Neuronal stem cell (in vitro differentiated cells): ENCODE measurements at regions not wholly inside any gene's neighbourhood (a gene's known extent, or its start where the extent isn't known, plus 50 kb on each side); places are given as distances from the start of the nearest gene placed in this dataset.
"Not testable (repeated sequence)": the region's sequence is repeated elsewhere in the genome, so short reads cannot be mapped to it uniquely, and the experiment has no call there.

ENCODE experiments used
- DNase-seq: peaks from one replicate; pipeline ENCODE4 v3.0.0-alpha.2; 2013; ENCODE audit warnings: low spot score
- H2AFZ ChIP-seq: one replicate; pipeline ENCODE4 v1.6.1; 2013; ENCODE audit warnings: mild to moderate bottlenecking, low read length, inconsistent platforms
- H2AK5ac ChIP-seq: 2 replicates; pipeline ENCODE4 v1.6.1; 2013; ENCODE audit warnings: low read depth, mild to moderate bottlenecking, inconsistent platforms, low read length, moderate library complexity, mixed read lengths
- H2BK120ac ChIP-seq: 2 replicates; pipeline ENCODE4 v1.6.1; 2013; ENCODE audit warnings: low read depth, mild to moderate bottlenecking, inconsistent platforms, low read length, moderate library complexity, mixed read lengths
- H2BK12ac ChIP-seq: one replicate; pipeline ENCODE4 v1.6.1; 2013; ENCODE audit warnings: low read length, inconsistent platforms
- H2BK15ac ChIP-seq: 2 replicates; pipeline ENCODE4 v1.6.1; 2013; ENCODE audit warnings: mild to moderate bottlenecking, low read length, inconsistent platforms, mixed read lengths
- H2BK5ac ChIP-seq: one replicate; pipeline ENCODE4 v1.6.1; 2013; ENCODE audit warnings: inconsistent platforms, mild to moderate bottlenecking, low read length, moderate library complexity
- H3K14ac ChIP-seq: one replicate; pipeline ENCODE4 v1.6.1; 2013; ENCODE audit warnings: low read length, inconsistent platforms
- H3K18ac ChIP-seq: 2 replicates; pipeline ENCODE4 v1.6.1; 2013; ENCODE audit warnings: low read length, inconsistent platforms
- H3K23ac ChIP-seq: 2 replicates; pipeline ENCODE4 v1.6.1; 2013; ENCODE audit warnings: low read depth, mild to moderate bottlenecking, mixed read lengths, low read length, inconsistent platforms; ENCODE audit not compliant: poor library complexity
- H3K27ac ChIP-seq: replicated peaks from 3 replicates; pipeline ENCODE4 v1.5.1; 2013; ENCODE audit warnings: low read length, inconsistent platforms
- H3K27me3 ChIP-seq, 3 experiments: 2 replicates each; pipeline ENCODE4 v1.6.1; 2013; ENCODE audit warnings: low read length in 3 of 3, mild to moderate bottlenecking in 2 of 3, inconsistent platforms in 1 of 3, low read depth in 1 of 3, mixed read lengths in 1 of 3, moderate library complexity in 1 of 3; ENCODE audit not compliant: control insufficient read depth in 3 of 3, insufficient read depth in 3 of 3
- H3K36me3 ChIP-seq, 2 donors: replicated peaks in 1 of 2; 2 replicates each; pipeline ENCODE4 v1.6.1; 2013; ENCODE audit warnings: low read length in 2 of 2; ENCODE audit not compliant: control insufficient read depth in 2 of 2, insufficient read depth in 2 of 2
- H3K4ac ChIP-seq: 2 replicates; pipeline ENCODE4 v1.6.1; 2013; ENCODE audit warnings: inconsistent platforms, mild to moderate bottlenecking, low read length, moderate library complexity
- H3K4me1 ChIP-seq, 2 donors: 1 replicate in 1 of 2; 2 replicates in 1 of 2; pipeline ENCODE4 v1.6.1; 2013; ENCODE audit warnings: low read length in 2 of 2, low read depth in 1 of 2; ENCODE audit not compliant: control insufficient read depth in 2 of 2, insufficient read depth in 1 of 2
- H3K4me2 ChIP-seq: one replicate; pipeline ENCODE4 v1.6.1; 2013; ENCODE audit warnings: mild to moderate bottlenecking, low read length, inconsistent platforms; ENCODE audit not compliant: insufficient read depth, poor library complexity, severe bottlenecking
- H3K4me3 ChIP-seq, 2 donors: 2 replicates each; pipeline ENCODE4 v1.5.1; 2013; ENCODE audit warnings: low read length in 2 of 2, mild to moderate bottlenecking in 2 of 2, inconsistent platforms in 1 of 2, moderate library complexity in 1 of 2
- H3K79me1 ChIP-seq: one replicate; pipeline ENCODE4 v1.6.1; 2013; ENCODE audit warnings: low read depth, mild to moderate bottlenecking, inconsistent platforms, low read length, moderate library complexity
- H3K9ac ChIP-seq: one replicate; pipeline ENCODE4 v1.6.1; 2013; ENCODE audit warnings: mild to moderate bottlenecking, low read depth, low read length, inconsistent platforms; ENCODE audit not compliant: poor library complexity
- H3K9me3 ChIP-seq, 2 donors: replicated peaks in 1 of 2; 2 replicates each; pipeline versions ENCODE3 to v1.6.1; 2013; ENCODE audit warnings: low read length in 2 of 2, mild to moderate bottlenecking in 2 of 2, inconsistent platforms in 1 of 2, low read depth in 1 of 2, mixed read lengths in 1 of 2, moderate library complexity in 1 of 2; ENCODE audit not compliant: control insufficient read depth in 2 of 2, insufficient read depth in 1 of 2
- H4K8ac ChIP-seq: one replicate; pipeline ENCODE4 v1.6.1; 2013; ENCODE audit warnings: low read depth, mild to moderate bottlenecking, inconsistent platforms, low read length, moderate library complexity
- H4K91ac ChIP-seq: one replicate; pipeline ENCODE4 v1.6.1; 2013; ENCODE audit warnings: low read length, low read depth, mild to moderate bottlenecking, inconsistent platforms; ENCODE audit not compliant: poor library complexity
- WGBS, 2 donors: extraction: QIAGEN DNeasy Blood & Tissue Kit; methylation state at CpG; one replicate each; pipeline ENCODE4 v1.1.7; 2013; ENCODE audit warnings: missing lambda C conversion rate in 2 of 2, mixed read lengths in 1 of 2; ENCODE audit not compliant: insufficient read length in 2 of 2, insufficient replicate concordance in 1 of 2; ENCODE audit errors: extremely low coverage in 2 of 2; 5-methylcytosine and 5-hydroxymethylcytosine counted together

DNA sequence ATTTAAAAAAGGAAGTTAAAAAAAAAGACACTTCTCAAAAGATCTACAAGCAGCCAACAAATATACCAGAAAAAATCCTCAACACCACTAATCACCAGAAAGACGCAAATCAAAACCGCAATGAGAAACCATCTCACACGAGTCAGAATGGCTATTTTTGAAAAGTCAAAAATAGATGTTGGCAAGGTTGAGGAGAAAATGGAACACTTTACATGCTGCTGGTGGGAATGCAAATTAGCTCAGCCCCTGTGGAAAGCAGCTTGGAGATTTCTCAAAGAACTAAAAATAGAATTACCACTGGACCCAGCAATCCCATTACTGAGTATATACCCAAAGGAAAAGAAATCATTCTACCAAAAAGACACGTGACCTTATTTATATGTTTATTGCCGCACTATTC is 574.7 kb upstream of the ADAMTS9 start:
- Histone ChIP-seq H3K27ac (no peak overlapping the region), H4K91ac (no peak overlapping the region), H2AK5ac (no peak overlapping the region), H3K18ac (no peak overlapping the region), H3K79me1 (no peaks in the 10 kb centered on the region), H2BK120ac (no peak overlapping the region), H2BK12ac (no peak overlapping the region), H3K9me3 (peaks cover 0 to 11% of the 10 kb centered on the region in 2 donors), H2BK5ac (no peak overlapping the region), H2AFZ (no peak overlapping the region), H3K4ac (no peak overlapping the region), H3K14ac (no peak overlapping the region), H3K27me3 (no peaks in the 10 kb centered on the region), H4K8ac (no peak overlapping the region), H3K9ac (no peak overlapping the region), H3K4me2 (no peak overlapping the region), H2BK15ac (no peak overlapping the region), H3K23ac (no peak overlapping the region), H3K4me1 (peaks cover 2 to 16% of the 10 kb centered on the region in 2 donors), H3K36me3 (no peaks in the 10 kb centered on the region), H3K4me3 (no peak overlapping the region)
- no peak for DNase-seq
- WGBS, 2 donors, result no CpG with 5 or more reads among the region's 5 CpGs

DNA sequence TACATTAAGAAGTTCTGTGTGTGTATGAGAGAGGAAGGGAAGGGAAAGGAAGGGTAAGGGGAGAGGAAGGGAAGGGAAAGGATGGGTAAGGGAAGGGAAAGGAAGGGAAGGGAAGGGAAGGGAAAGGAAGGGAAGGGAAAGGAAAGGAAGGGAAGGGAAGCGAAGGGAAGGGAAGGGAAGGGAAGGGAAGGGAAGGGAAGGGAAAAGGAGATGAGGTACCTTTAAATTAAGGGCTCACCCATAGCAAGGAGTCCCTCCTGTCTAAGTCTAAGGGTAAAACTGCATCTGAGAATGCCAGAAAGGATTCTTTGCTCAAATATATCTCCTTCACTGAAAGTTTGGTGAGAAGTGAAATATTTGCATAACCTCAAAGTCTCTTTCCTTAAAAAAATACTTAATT is 572.1 kb upstream of the ADAMTS9 start:
- peaks cover 0 to 11% of the 10 kb centered on the region in 2 donors for H3K9me3 ChIP-seq
- H2BK15ac ChIP-seq, result no peak overlapping the region
- H3K27me3 ChIP-seq, result no peaks in the 10 kb centered on the region
- no peak overlapping the region for H3K23ac ChIP-seq
- no peak overlapping the region for H3K14ac ChIP-seq
- no peak overlapping the region for H2BK5ac ChIP-seq
- no CpG with 5 or more reads among the region's 1 CpG for WGBS, 2 donors
- H4K91ac ChIP-seq, result no peak overlapping the region
- H3K79me1 ChIP-seq, result no peaks in the 10 kb centered on the region
- no peak overlapping the region for H3K27ac ChIP-seq
- no peak overlapping the region for H3K4me2 ChIP-seq
- no peak overlapping the region for H2AK5ac ChIP-seq
- H4K8ac ChIP-seq, result no peak overlapping the region
- no peak overlapping the region for H3K18ac ChIP-seq
- H3K36me3 ChIP-seq, result no peaks in the 10 kb centered on the region
- H2BK120ac ChIP-seq, result no peak overlapping the region
- H2AFZ ChIP-seq, result no peak overlapping the region
- H3K4me1 ChIP-seq, result peaks cover 0 to under 1% of the 10 kb centered on the region in 2 donors
- no peak overlapping the region for H3K9ac ChIP-seq
- H2BK12ac ChIP-seq, result no peak overlapping the region
- no peak for DNase-seq
- H3K4ac ChIP-seq, result no peak overlapping the region
- H3K4me3 ChIP-seq, result no peak overlapping the region

- H3K4me2 ChIP-seq, H2AFZ ChIP-seq, H4K91ac ChIP-seq, H3K4me1 ChIP-seq, H2AK5ac ChIP-seq, H3K4ac ChIP-seq, DNase-seq, H3K23ac ChIP-seq, H2BK5ac ChIP-seq, H3K14ac ChIP-seq, H2BK15ac ChIP-seq, H3K79me1 ChIP-seq, H3K18ac ChIP-seq, H3K4me3 ChIP-seq, H3K9me3 ChIP-seq, H3K27me3 ChIP-seq, H4K8ac ChIP-seq, H2BK120ac ChIP-seq, H3K36me3 ChIP-seq, H2BK12ac ChIP-seq, H3K9ac ChIP-seq, H3K27ac ChIP-seq: not testable (repeated sequence)
- WGBS, 2 donors, result no CpG with 5 or more reads among the region's 3 CpGs
Measured at GRCh38 chr3:65252914-65253313, 565.1 kb upstream of the ADAMTS9 start.

DNA sequence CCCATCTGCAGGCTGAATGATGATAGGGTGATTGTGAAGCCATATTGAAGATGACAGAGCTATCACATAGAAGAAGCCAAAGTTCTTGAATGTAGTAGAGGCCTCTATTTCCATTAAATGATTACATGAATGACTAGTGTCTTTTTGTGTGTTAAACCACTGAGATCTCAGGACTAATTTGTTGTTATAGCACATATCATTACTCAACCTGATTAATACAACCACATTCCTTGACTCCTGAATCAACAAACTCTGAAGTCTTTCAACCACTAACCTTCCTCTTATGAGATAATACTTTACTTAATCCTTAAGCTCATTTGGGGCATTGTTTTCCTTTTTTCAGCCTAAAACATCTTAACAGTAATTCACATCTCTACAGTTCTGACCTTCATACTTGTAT is 564.5 kb upstream of the ADAMTS9 start:
- Histone ChIP-seq H3K4me3 (no peak overlapping the region), H3K4me2 (no peak overlapping the region), H2BK12ac (no peak overlapping the region), H4K91ac (no peak overlapping the region), H2BK15ac (no peak overlapping the region), H2BK5ac (no peak overlapping the region), H3K18ac (no peak overlapping the region), H3K14ac (no peak overlapping the region), H3K9ac (no peak overlapping the region), H3K79me1 (no peaks in the 10 kb centered on the region), H3K4me1 (peaks cover 4 to 9% of the 10 kb centered on the region in 2 donors), H2AK5ac (no peak overlapping the region), H2BK120ac (no peak overlapping the region), H3K23ac (no peak overlapping the region), H3K36me3 (no peaks in the 10 kb centered on the region), H3K4ac (no peak overlapping the region), H2AFZ (no peak overlapping the region), H3K9me3 (no peaks in the 10 kb centered on the region), H3K27ac (no peak overlapping the region), H4K8ac (no peak overlapping the region), H3K27me3 (no peaks in the 10 kb centered on the region)
- no peak for DNase-seq
